Left renal pelvis (tissue), 4 donors: ENCODE measurements at regions not wholly inside any gene's neighbourhood (a gene's known extent, or its start where the extent isn't known, plus 50 kb on each side); places are given as distances from the start of the nearest gene placed in this dataset.

Source experiments
- DNase-seq, 4 donors: peaks; one replicate each; pipeline ENCODE4 v3.0.0-alpha.2; 2013; ENCODE audit warnings: low read depth in 4 of 4, low spot score in 3 of 4

- no peak for DNase-seq
Observed at GRCh38 chr5:60274747-60275146, 381.2 kb upstream of the PDE4D start.

GRCh38 chr5:60271517-60271916, 378.0 kb upstream of the PDE4D start:
- no peak for DNase-seq

GRCh38 chr5:60267907-60268306, 374.4 kb upstream of the PDE4D start:
- no peak for DNase-seq

- DNase-seq = no peak
Observed at GRCh38 chr5:60263346-60263745, 369.8 kb upstream of the PDE4D start.

- no peak for DNase-seq
Observed at GRCh38 chr5:60262576-60263295, 369.2 kb upstream of the PDE4D start.

- DNase-seq = no peak
Observed at GRCh38 chr5:60261732-60262131, 368.2 kb upstream of the PDE4D start.

GRCh38 chr5:60260658-60261057, 367.1 kb upstream of the PDE4D start:
- DNase-seq = no peak

GRCh38 chr5:60259730-60260129, 366.2 kb upstream of the PDE4D start:
- no peak for DNase-seq

GRCh38 chr5:60257596-60258271, 364.2 kb upstream of the PDE4D start:
- DNase-seq = no peak

- DNase-seq = no peak
Observed at GRCh38 chr5:60256546-60256945, 363.0 kb upstream of the PDE4D start.

GRCh38 chr5:60248901-60249300, 355.4 kb upstream of the PDE4D start:
- DNase-seq = no peak

- no peak for DNase-seq
Observed at GRCh38 chr5:60243713-60244112, 350.2 kb upstream of the PDE4D start.

- DNase-seq = no peak
Observed at GRCh38 chr5:60232036-60232795, 338.7 kb upstream of the PDE4D start.

GRCh38 chr5:60230456-60230855, 336.9 kb upstream of the PDE4D start:
- DNase-seq = no peak

- no peak for DNase-seq
Observed at GRCh38 chr5:60229691-60230185, 336.2 kb upstream of the PDE4D start.

GRCh38 chr5:60228676-60229075, 335.1 kb upstream of the PDE4D start:
- no peak for DNase-seq

- no peak for DNase-seq
Observed at GRCh38 chr5:60226128-60226527, 332.6 kb upstream of the PDE4D start.

- DNase-seq = no peak
Observed at GRCh38 chr5:60223342-60223741, 329.8 kb upstream of the PDE4D start.

- DNase-seq = no peak
Observed at GRCh38 chr5:60219921-60220320, 326.4 kb upstream of the PDE4D start.

- DNase-seq = no peak
Observed at GRCh38 chr5:60210810-60211209, 317.3 kb upstream of the PDE4D start.

- no peak for DNase-seq
Observed at GRCh38 chr5:60209146-60209840, 315.8 kb upstream of the PDE4D start.
